OCI-LY7 (cell line): ENCODE measurements at regions not wholly inside any gene's neighbourhood (a gene's known extent, or its start where the extent isn't known, plus 50 kb on each side); places are given as distances from the start of the nearest gene placed in this dataset.

Experiments used
- CTCF ChIP-seq: fragments of 200-600 bp; sonication (generic); conservative IDR thresholded peaks from 2 replicates; pipeline ENCODE4 v1.5.1; 2014; ENCODE audit warnings: mild to moderate bottlenecking, antibody characterized with exemption, low read length, moderate library complexity, mixed read lengths
- EZH2phosphoT487 ChIP-seq: fragments of 200-600 bp; sonication (generic); IDR thresholded peaks from 2 replicates; pipeline ENCODE4 v1.6.1; 2018; ENCODE audit warnings: low read depth, borderline replicate concordance, mild to moderate bottlenecking, mixed run types, antibody characterized with exemption, low read length, moderate library complexity, mixed read lengths

GRCh38 chrX:39930786-39931528 lies 166.8 kb downstream of the BCOR start:
- TF ChIP-seq CTCF = no peak
- no peak for TF ChIP-seq EZH2phosphoT487
